ENCODE measurements at regions not wholly inside any gene's neighbourhood (a gene's known extent, or its start where the extent isn't known, plus 50 kb on each side); places are given as distances from the start of the nearest gene placed in this dataset.

DNA sequence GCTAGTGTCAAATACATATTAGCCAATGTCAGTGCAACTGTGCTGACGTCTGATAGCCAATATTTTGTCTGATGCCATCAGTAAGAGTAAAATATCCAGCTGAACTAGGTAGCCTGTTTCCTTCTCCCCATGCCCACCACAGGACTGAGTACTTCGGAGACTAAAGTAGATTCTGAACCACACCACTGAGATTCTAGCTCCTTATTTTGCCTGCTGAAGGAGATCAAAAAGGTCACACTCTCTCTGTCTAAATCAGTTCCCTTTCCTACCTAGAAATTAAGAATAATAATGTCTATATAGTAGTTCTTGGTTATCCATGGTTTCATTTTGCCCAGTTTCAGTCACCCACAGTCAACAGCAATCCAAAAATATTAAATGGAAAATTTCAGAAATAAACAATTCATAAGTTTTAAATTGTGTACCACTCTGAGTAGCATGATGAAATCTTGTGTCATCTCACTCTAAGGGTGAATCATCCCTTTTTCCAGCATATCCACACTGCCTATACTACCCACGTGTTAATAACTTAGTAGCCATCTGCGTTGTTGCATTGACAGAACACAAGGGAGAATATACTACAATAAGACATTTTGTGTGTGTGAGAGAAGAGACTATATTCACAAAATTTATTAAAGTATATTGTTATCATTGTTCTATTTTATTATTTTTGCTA lies 1043.3 kb upstream of the PIK3C3 start:
- CTCF ChIA-PET, result no interaction called here
- H2AFZ ChIP-seq (ENCODE audit: low read length), result 0 out of 2 replicates have a peak overlapping the region, but pooled peaks have one; percentile 22
- no peaks in the 10 kb centered on the region for H3K36me3 ChIP-seq (ENCODE audit: low read depth, low read length)
- BruUV-seq (replicated peaks), result no TSS peak
- no peaks in the 10 kb centered on the region for H3K9me2 ChIP-seq (replicated peaks; ENCODE audit: low read length)
- no peaks in the 10 kb centered on the region for H3K79me2 ChIP-seq (ENCODE audit: low read length)
- H3K9ac ChIP-seq (ENCODE audit: low read length), result peak overlapping the region; percentile 66
- intact Hi-C loops (cut with micrococcal nuclease), result loop anchor here (2.0 kb wide), 1 partner anchor 37 kb away; no protein-coding TSS in a partner anchor
- H3K4me3 ChIP-seq (ENCODE audit: low read length), result no peak overlapping the region
- no peaks in the 10 kb centered on the region for H3F3A ChIP-seq (ENCODE audit: low read length, unreplicated experiment)
- H3K4me2 ChIP-seq (ENCODE audit: low read length), result peak overlapping the region; percentile 44
- H4K20me1 ChIP-seq (ENCODE audit: low read length), result no peaks in the 10 kb centered on the region
- POLR2A ChIA-PET (ENCODE audit: unreplicated experiment), result no interaction called here
- TF ChIP-seq EZH2phosphoT487 (IDR thresholded peaks at IDR 0.05; ENCODE audit: borderline replicate concordance, low read length) (no peak), EZH2 (IDR thresholded peaks at IDR 0.05; ENCODE audit: low read length, unreplicated experiment) (no peak)
- TF ChIP-seq, protein P1, sequence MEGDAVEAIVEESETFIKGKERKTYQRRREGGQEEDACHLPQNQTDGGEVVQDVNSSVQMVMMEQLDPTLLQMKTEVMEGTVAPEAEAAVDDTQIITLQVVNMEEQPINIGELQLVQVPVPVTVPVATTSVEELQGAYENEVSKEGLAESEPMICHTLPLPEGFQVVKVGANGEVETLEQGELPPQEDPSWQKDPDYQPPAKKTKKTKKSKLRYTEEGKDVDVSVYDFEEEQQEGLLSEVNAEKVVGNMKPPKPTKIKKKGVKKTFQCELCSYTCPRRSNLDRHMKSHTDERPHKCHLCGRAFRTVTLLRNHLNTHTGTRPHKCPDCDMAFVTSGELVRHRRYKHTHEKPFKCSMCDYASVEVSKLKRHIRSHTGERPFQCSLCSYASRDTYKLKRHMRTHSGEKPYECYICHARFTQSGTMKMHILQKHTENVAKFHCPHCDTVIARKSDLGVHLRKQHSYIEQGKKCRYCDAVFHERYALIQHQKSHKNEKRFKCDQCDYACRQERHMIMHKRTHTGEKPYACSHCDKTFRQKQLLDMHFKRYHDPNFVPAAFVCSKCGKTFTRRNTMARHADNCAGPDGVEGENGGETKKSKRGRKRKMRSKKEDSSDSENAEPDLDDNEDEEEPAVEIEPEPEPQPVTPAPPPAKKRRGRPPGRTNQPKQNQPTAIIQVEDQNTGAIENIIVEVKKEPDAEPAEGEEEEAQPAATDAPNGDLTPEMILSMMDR (conservative IDR thresholded peaks at IDR 0.05; ENCODE audit: low read depth, low read length), result no peak
- H3K27me3 ChIP-seq (ENCODE audit: low read length), result no peaks in the 10 kb centered on the region
- peaks cover 15% of the 10 kb centered on the region for H3K4me1 ChIP-seq (ENCODE audit: insufficient read depth, low read length)
- no peaks in the 10 kb centered on the region for H3K9me3 ChIP-seq (ENCODE audit: low read length)
- DNase-seq (peak; percentile 34), ATAC-seq (peak; percentile 87)
- H3K27ac ChIP-seq (ENCODE audit: low read length), result peak overlapping the region; percentile 93

DNA sequence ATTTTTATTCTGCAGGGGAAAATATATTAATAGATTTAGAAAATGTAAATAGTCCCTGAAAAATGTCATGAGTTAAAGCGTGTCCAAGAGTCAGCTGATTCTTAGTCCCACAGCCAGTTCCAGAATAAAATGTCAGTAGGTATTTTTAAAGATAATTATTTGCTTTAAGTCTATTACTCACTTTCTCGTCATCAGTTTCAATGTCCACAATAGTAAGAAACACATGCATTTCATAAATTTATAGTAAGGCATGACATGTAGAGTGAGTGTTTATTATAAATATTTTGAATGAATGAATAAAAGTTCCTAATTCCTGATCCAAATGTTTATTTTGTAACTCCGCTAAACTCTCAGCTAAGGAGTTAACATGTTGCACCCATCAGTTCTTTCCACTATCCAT lies 1044.0 kb upstream of the PIK3C3 start:
- no peaks in the 10 kb centered on the region for H3F3A ChIP-seq (ENCODE audit: low read length, unreplicated experiment)
- no TSS peak for BruUV-seq (replicated peaks)
- DNase-seq (peak; percentile 49), ATAC-seq (peak; percentile 88)
- ChIA-PET CTCF (no interaction called here), POLR2A (ENCODE audit: unreplicated experiment) (no interaction called here)
- H3K36me3 ChIP-seq (ENCODE audit: low read depth, low read length), result no peaks in the 10 kb centered on the region
- no peaks in the 10 kb centered on the region for H3K9me3 ChIP-seq (ENCODE audit: low read length)
- H3K4me1 ChIP-seq (ENCODE audit: insufficient read depth, low read length), result peaks cover 13% of the 10 kb centered on the region
- TF ChIP-seq, protein P1 (conservative IDR thresholded peaks at IDR 0.05; ENCODE audit: low read depth, low read length), result no peak
- TF ChIP-seq EZH2phosphoT487 (IDR thresholded peaks at IDR 0.05; ENCODE audit: borderline replicate concordance, low read length), result no peak
- no peak for TF ChIP-seq EZH2 (IDR thresholded peaks at IDR 0.05; ENCODE audit: low read length, unreplicated experiment)
- H3K4me3 ChIP-seq (ENCODE audit: low read length), result no peak overlapping the region
- H3K27ac ChIP-seq (ENCODE audit: low read length), result peak overlapping the region; percentile 93
- H2AFZ ChIP-seq (ENCODE audit: low read length), result 0 out of 2 replicates have a peak overlapping the region, but pooled peaks have one; percentile 22
- no peaks in the 10 kb centered on the region for H3K79me2 ChIP-seq (ENCODE audit: low read length)
- no peaks in the 10 kb centered on the region for H3K27me3 ChIP-seq (ENCODE audit: low read length)
- peak overlapping the region; percentile 44; the same call in 1 of the 2 replicates for H3K4me2 ChIP-seq (ENCODE audit: low read length)
- intact Hi-C loops (cut with micrococcal nuclease), result loop anchor here (2.0 kb wide), 1 partner anchor 36 kb away; no protein-coding TSS in a partner anchor
- no peaks in the 10 kb centered on the region for H3K9me2 ChIP-seq (replicated peaks; ENCODE audit: low read length)
- H3K9ac ChIP-seq (ENCODE audit: low read length), result peak overlapping the region; percentile 66
- H4K20me1 ChIP-seq (ENCODE audit: low read length), result no peaks in the 10 kb centered on the region

DNA sequence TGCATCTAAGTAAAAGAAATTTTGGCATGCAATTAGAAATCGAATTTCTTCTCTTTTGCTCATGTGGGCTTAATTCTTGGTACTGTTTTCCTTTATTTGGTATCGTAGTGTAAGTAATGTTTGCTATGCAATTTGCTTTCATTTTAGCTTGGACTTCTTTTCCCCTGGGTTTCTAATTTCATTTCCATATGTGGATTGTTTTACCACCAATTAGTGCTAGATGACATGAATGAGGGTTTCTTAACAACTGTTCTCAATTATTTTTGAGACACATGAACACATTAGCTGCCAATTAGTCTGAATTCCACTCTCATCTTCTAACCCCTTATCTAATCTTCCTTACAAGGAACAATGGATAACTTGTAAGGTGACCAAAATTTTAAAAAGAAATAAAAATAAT lies 1047.2 kb upstream of the PIK3C3 start:
- Histone ChIP-seq H4K20me1 (ENCODE audit: low read length) (no peaks in the 10 kb centered on the region), H3K27me3 (ENCODE audit: low read length) (no peaks in the 10 kb centered on the region), H3F3A (ENCODE audit: low read length, unreplicated experiment) (no peaks in the 10 kb centered on the region), H3K9me3 (ENCODE audit: low read length) (no peaks in the 10 kb centered on the region), H3K9me2 (replicated peaks; ENCODE audit: low read length) (no peaks in the 10 kb centered on the region), H3K4me2 (ENCODE audit: low read length) (no peak overlapping the region), H3K79me2 (ENCODE audit: low read length) (no peaks in the 10 kb centered on the region), H3K4me1 (ENCODE audit: insufficient read depth, low read length) (peaks cover 13% of the 10 kb centered on the region), H3K27ac (ENCODE audit: low read length) (no peak overlapping the region), H3K4me3 (ENCODE audit: low read length) (no peak overlapping the region), H2AFZ (ENCODE audit: low read length) (no peak overlapping the region), H3K36me3 (ENCODE audit: low read depth, low read length) (no peaks in the 10 kb centered on the region), H3K9ac (ENCODE audit: low read length) (no peak overlapping the region)
- CTCF ChIA-PET, result no interaction called here
- no peak for DNase-seq
- POLR2A ChIA-PET (ENCODE audit: unreplicated experiment), result no interaction called here
- BruUV-seq (replicated peaks), result no TSS peak
- intact Hi-C loops (cut with micrococcal nuclease), result no loop called here
- TF ChIP-seq EZH2 (IDR thresholded peaks at IDR 0.05; ENCODE audit: low read length, unreplicated experiment), result no peak
- TF ChIP-seq EZH2phosphoT487 (IDR thresholded peaks at IDR 0.05; ENCODE audit: borderline replicate concordance, low read length), result no peak
- TF ChIP-seq, protein P1 (conservative IDR thresholded peaks at IDR 0.05; ENCODE audit: low read depth, low read length), result no peak
- no peak for ATAC-seq
